Naive thymus-derived CD4-positive, alpha-beta T cell (primary cell): ENCODE measurements at regions not wholly inside any gene's neighbourhood (a gene's known extent, or its start where the extent isn't known, plus 50 kb on each side); places are given as distances from the start of the nearest gene placed in this dataset.

Source experiments
- ATAC-seq: fragments of 150-1000 bp; cut with Tn5 transposase; 2 replicates; pipeline ENCODE4 v1.10.0; 2021; ENCODE audit warnings: mild to moderate bottlenecking, moderate library complexity
- CTCF ChIA-PET: fragments of 350-600 bp; sonication (Branson Sonifier 250); formaldehyde crosslinking; loops from one replicate; lab custom pipeline; 2021; ENCODE audit warnings: antibody characterized with exemption; lab: Charles Lee
- POLR2A ChIA-PET: fragments of 350-600 bp; sonication (Branson Sonifier 250); formaldehyde crosslinking; loops from one replicate; lab custom pipeline; 2021; ENCODE audit warnings: antibody characterized with exemption, inconsistent platforms; lab: Charles Lee
- DNase-seq, 9 donors: peaks; one replicate each; pipeline versions ENCODE4 v3.0.0 to v3.0.0-alpha.2; 2020 to 2022; ENCODE audit warnings: mixed read lengths in 1 of 9
- H3K27ac ChIP-seq: one replicate; pipeline ENCODE4 v1.7.0; 2013; ENCODE audit warnings: mild to moderate bottlenecking, low read depth, low read length, moderate library complexity
- H3K27me3 ChIP-seq, 2 donors: one replicate each; pipeline ENCODE4 v1.7.0; 2013; ENCODE audit warnings: low read length in 2 of 2, mild to moderate bottlenecking in 2 of 2, moderate library complexity in 2 of 2; ENCODE audit not compliant: control insufficient read depth in 2 of 2, insufficient read depth in 2 of 2
- H3K36me3 ChIP-seq, 3 experiments: 1 replicate in 2 of 3; 2 replicates in 1 of 3; pipeline ENCODE4 v1.7.0; 2013; ENCODE audit warnings: low read length in 3 of 3, mild to moderate bottlenecking in 3 of 3, moderate library complexity in 1 of 3; ENCODE audit not compliant: insufficient read depth in 3 of 3, control insufficient read depth in 2 of 3
- H3K4me1 ChIP-seq, 2 donors: one replicate each; pipeline ENCODE4 v1.7.0; 2013; ENCODE audit warnings: low read length in 2 of 2, mild to moderate bottlenecking in 2 of 2, moderate library complexity in 1 of 2; ENCODE audit not compliant: control insufficient read depth in 2 of 2, insufficient read depth in 2 of 2
- H3K4me3 ChIP-seq: 2 replicates; pipeline ENCODE4 v1.7.0; 2013; ENCODE audit warnings: mild to moderate bottlenecking, low read length
- H3K9me3 ChIP-seq, 3 experiments: 1 replicate in 2 of 3; 2 replicates in 1 of 3; pipeline ENCODE4 v1.7.0; 2013; ENCODE audit warnings: low read length in 3 of 3; ENCODE audit not compliant: control insufficient read depth in 2 of 3
- H3K27ac Mint-ChIP-seq, 9 donors: one replicate each; pipeline ENCODE4 v1.8.0; 2020 to 2022; ENCODE audit warnings: mixed read lengths in 9 of 9, mild to moderate bottlenecking in 8 of 9, moderate library complexity in 5 of 9, inconsistent platforms in 2 of 9
- H3K27me3 Mint-ChIP-seq, 5 donors: one replicate each; pipeline ENCODE4 v1.8.0; 2021 to 2022; ENCODE audit warnings: mixed read lengths in 5 of 5, mild to moderate bottlenecking in 1 of 5
- H3K36me3 Mint-ChIP-seq, 5 donors: one replicate each; pipeline ENCODE4 v1.8.0; 2020 to 2022; ENCODE audit warnings: mixed read lengths in 5 of 5, mild to moderate bottlenecking in 3 of 5, inconsistent platforms in 1 of 5
- H3K4me1 Mint-ChIP-seq, 7 donors: one replicate each; pipeline ENCODE4 v1.8.0; 2020 to 2022; ENCODE audit warnings: mixed read lengths in 7 of 7, mild to moderate bottlenecking in 3 of 7, inconsistent platforms in 1 of 7
- H3K4me3 Mint-ChIP-seq, 10 donors: one replicate each; pipeline ENCODE4 v1.8.0; 2020 to 2022; ENCODE audit warnings: mild to moderate bottlenecking in 10 of 10, mixed read lengths in 10 of 10, moderate library complexity in 6 of 10, inconsistent platforms in 2 of 10
- H3K9me3 Mint-ChIP-seq, 11 donors: one replicate each; pipeline ENCODE4 v1.8.0; 2020 to 2022; ENCODE audit warnings: mixed read lengths in 11 of 11, mild to moderate bottlenecking in 4 of 11, inconsistent platforms in 1 of 11, moderate library complexity in 1 of 11
- intact Hi-C, 2 donors: fragments of 100-400 bp; cut with micrococcal nuclease; formaldehyde crosslinking; loops; one replicate each; pipeline ENCODE4 v1.15.1; 2023

DNA sequence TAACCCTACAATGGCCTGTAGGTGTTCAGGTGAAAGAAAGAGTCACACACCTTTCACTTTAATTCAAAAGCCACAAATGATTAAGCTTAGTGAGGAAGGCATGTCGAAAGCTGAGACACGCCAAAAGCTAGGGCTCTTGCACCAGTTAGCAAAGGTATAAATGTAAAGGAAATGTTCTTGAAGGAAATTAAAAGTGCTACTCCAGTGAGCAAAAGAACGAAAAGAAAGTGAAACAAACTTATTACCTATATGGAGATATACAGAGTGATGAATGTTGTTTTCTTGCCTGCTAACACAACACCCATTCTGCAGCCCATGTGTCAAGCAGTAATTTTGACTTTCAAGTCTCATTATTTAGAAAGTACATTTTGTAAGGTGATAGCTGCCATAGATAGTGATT is 254.2 kb upstream of the SLC24A2 start:
- intact Hi-C loops = loop anchor here (1.0 to 10.0 kb wide), 10 partner anchors 44 to 902 kb away; partner anchors contain the start of genes FOCAD (in 1 of the 2) and MLLT3 (in 1 of the 2)

DNA sequence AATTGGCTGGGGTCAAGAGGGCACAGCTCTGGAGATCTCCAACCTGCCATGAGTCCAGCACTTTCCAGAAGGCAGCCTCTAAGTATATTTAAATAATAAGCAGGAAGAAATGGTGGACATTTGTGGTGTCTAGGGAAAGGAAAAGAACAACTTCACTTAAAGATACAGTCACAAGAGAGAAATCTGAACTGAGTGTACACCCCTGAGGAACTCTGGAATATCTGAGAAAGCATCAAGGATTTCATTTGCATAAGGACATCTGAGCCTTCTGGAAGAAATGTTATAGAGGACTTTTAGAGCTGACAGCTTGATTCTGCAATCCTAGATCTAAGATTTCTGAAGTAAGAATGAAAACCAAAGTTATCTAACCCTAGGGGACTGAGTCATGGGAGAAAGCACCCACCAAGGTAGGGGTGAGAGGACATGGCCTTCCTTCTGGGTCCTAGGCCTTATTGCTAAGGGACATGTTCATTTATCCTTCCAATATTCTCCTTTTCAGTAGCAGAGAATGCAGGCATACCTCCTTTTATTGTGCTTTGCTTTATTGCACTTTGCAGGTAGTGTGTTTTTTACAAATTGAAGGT is 253.4 kb upstream of the SLC24A2 start:
- H3K9me3 Mint-ChIP-seq = no peaks in the 10 kb centered on the region
- Histone ChIP-seq H3K36me3 (no peaks in the 10 kb centered on the region), H3K4me3 (no peak overlapping the region), H3K4me1 (peaks cover 0 to 12% of the 10 kb centered on the region in 2 donors), H3K27ac (no peak overlapping the region), H3K9me3 (no peaks in the 10 kb centered on the region), H3K27me3 (no peaks in the 10 kb centered on the region)
- no peaks in the 10 kb centered on the region for H3K27me3 Mint-ChIP-seq
- DNase-seq (no peak), ATAC-seq (no peak)
- CTCF ChIA-PET = no interaction called here
- peak overlapping the region; percentile 42 to 85 (median 80) for H3K4me3 Mint-ChIP-seq
- H3K4me1 Mint-ChIP-seq = peaks cover 9 to 43% (median 27%) of the 10 kb centered on the region in 7 donors
- H3K36me3 Mint-ChIP-seq = peaks cover 0 to 2% (median 0%) of the 10 kb centered on the region in 5 donors
- H3K27ac Mint-ChIP-seq = peak overlapping the region; percentile 74 to 94 (median 89)
- intact Hi-C loops = loop anchor here (2.0 to 10.0 kb wide), 9 partner anchors 43 to 903 kb away; partner anchors contain the start of genes FOCAD (in 1 of the 2) and MLLT3 (in 1 of the 2)
- POLR2A ChIA-PET = interaction anchor here (1.3 kb wide), 1 partner anchor 213 kb away, joined by 4 read pairs; no protein-coding TSS in a partner anchor

More for the DNA sequence above, 254.2 kb upstream of the SLC24A2 start:
- H3K4me3 ChIP-seq = peak overlapping the region; percentile 28
- Mint-ChIP-seq H3K4me3 (peak overlapping the region; percentile 61 to 85 (median 80)), H3K4me1 (peaks cover 9 to 43% (median 27%) of the 10 kb centered on the region in 7 donors), H3K27ac (peak overlapping the region; percentile 84 to 95 (median 91)), H3K36me3 (peaks cover 0 to 2% (median 0%) of the 10 kb centered on the region in 5 donors), H3K9me3 (no peaks in the 10 kb centered on the region), H3K27me3 (no peaks in the 10 kb centered on the region)
- H3K27me3 ChIP-seq = no peaks in the 10 kb centered on the region
- ChIA-PET CTCF (interaction anchor here (0.5 kb wide), 1 partner anchor 103 kb away, joined by 3 read pairs; no protein-coding TSS in a partner anchor), POLR2A (interaction anchor here (0.6 to 1.3 kb wide), 3 partner anchors 10 to 393 kb away, joined by 3 to 4 read pairs (median 3); no protein-coding TSS in a partner anchor)
- DNase-seq (peak in 6 of 9 donors; percentile 6 to 46 (median 34)), ATAC-seq (peak; percentile 59)
- H3K4me1 ChIP-seq = peaks cover 0 to 12% of the 10 kb centered on the region in 2 donors
- H3K36me3 ChIP-seq = no peaks in the 10 kb centered on the region
- peak overlapping the region; percentile 17 for H3K27ac ChIP-seq
- no peaks in the 10 kb centered on the region for H3K9me3 ChIP-seq

DNA sequence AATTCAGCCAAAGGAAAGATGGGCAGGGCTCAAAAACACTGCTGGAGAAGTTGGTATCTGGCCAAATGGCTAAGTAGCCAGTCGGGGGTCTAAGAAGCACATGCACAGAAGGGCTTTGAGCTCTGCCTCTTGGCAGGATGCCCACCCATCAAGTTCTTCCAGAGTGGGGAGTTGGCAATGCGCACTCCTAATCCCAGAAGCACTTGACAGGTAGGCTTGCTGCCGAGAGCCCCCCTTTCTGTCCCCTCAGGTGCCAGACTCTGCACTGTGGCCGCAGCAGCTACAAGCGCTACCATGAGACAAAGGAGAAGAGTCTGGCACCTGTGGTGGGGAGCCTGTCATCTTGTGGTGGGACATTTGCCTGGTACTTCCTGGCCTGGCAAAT is 252.9 kb upstream of the SLC24A2 start:
- H3K27ac ChIP-seq = no peak overlapping the region
- no peaks in the 10 kb centered on the region for H3K9me3 Mint-ChIP-seq
- peaks cover 0 to 12% of the 10 kb centered on the region in 2 donors for H3K4me1 ChIP-seq
- POLR2A ChIA-PET = no interaction called here
- H3K4me1 Mint-ChIP-seq = peaks cover 9 to 43% (median 27%) of the 10 kb centered on the region in 7 donors
- H3K36me3 Mint-ChIP-seq = peaks cover 0 to 2% (median 0%) of the 10 kb centered on the region in 5 donors
- no peaks in the 10 kb centered on the region for H3K27me3 Mint-ChIP-seq
- no peaks in the 10 kb centered on the region for H3K36me3 ChIP-seq
- ATAC-seq (peak; percentile 51), DNase-seq (no peak)
- CTCF ChIA-PET = no interaction called here
- no peaks in the 10 kb centered on the region for H3K9me3 ChIP-seq
- peak overlapping the region in 2 of 10 donors; percentile 78 to 81 for H3K4me3 Mint-ChIP-seq
- peak overlapping the region in 5 of 9 donors; percentile 86 to 94 (median 94) for H3K27ac Mint-ChIP-seq
- intact Hi-C loops = loop anchor here (2.0 to 10.0 kb wide), 9 partner anchors 43 to 903 kb away; partner anchors contain the start of genes FOCAD (in 1 of the 2) and MLLT3 (in 1 of the 2)
- no peak overlapping the region for H3K4me3 ChIP-seq
- H3K27me3 ChIP-seq = no peaks in the 10 kb centered on the region

DNA sequence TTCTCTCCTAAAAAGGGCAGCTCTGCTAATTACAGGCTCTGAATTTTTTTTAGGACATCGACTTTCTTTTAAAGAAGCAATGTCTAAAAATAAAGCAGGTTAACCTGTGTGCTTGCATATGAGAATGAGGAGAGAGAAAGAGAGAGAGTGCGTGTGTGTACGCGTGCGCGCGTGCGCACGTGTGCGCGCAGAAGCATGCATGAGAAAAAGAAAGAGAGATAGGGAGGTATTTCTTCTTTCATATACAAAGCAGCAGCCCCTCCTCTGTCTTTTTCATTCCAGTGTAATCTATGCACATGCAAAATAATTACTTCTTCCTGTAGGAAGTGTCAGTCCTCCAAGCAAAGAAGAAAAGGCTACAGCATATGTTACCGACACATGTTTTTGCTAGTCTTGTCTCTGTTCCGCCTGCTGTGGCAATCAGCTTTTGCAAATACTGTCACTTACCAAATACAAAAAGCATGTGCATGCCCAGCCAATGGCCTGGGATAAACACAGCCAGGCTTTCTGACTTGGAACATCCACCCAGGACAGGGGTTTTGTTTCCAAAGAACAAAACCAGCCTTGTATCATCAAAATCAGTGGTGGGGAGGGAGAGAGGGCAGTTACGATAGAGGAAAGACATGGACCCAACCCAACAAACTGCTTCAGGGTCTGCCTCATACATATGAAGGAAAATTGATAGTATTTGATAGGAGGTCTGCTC is 252.3 kb upstream of the SLC24A2 start:
- ATAC-seq (no peak), DNase-seq (no peak)
- Histone ChIP-seq H3K9me3 (no peaks in the 10 kb centered on the region), H3K27me3 (no peaks in the 10 kb centered on the region), H3K4me1 (peaks cover 0 to 12% of the 10 kb centered on the region in 2 donors), H3K36me3 (no peaks in the 10 kb centered on the region), H3K4me3 (no peak overlapping the region), H3K27ac (no peak overlapping the region)
- peaks cover 0 to 2% (median 0%) of the 10 kb centered on the region in 5 donors for H3K36me3 Mint-ChIP-seq
- POLR2A ChIA-PET = interaction anchor here (0.6 to 0.7 kb wide), 2 partner anchors 9 to 280 kb away, joined by 3 read pairs; no protein-coding TSS in a partner anchor
- H3K27me3 Mint-ChIP-seq = no peaks in the 10 kb centered on the region
- intact Hi-C loops = loop anchor here (5.0 to 10.0 kb wide), 6 partner anchors 114 to 904 kb away; partner anchors contain the start of gene FOCAD (in 1 of the 2)
- H3K9me3 Mint-ChIP-seq = no peaks in the 10 kb centered on the region
- CTCF ChIA-PET = interaction anchor here (1.4 kb wide), 1 partner anchor 26 kb away, joined by 5 read pairs; no protein-coding TSS in a partner anchor
- no peak overlapping the region for H3K4me3 Mint-ChIP-seq
- peak overlapping the region in 3 of 9 donors; percentile 21 to 94 (median 69) for H3K27ac Mint-ChIP-seq
- H3K4me1 Mint-ChIP-seq = peaks cover 9 to 40% (median 27%) of the 10 kb centered on the region in 7 donors

DNA sequence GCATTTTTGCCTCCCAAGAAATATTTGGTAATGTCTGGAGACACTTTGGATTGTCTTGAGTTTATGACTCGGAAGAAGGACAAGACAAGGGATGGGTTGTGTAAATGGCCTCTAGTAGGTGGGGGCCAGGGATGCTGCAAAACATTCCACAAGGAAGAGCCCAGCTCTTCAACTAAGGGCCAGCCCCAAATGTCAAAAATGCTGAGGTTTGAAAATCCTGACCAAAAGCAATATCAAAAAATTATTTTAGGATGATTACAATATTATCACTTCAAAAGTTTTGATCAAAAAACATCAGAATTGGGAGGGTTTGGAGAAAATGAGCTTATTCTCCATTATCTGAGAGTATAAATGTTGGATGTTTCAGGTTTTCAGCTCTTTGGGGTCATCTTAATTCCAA is 248.9 kb upstream of the SLC24A2 start:
- no peak overlapping the region for H3K27ac ChIP-seq
- H3K27ac Mint-ChIP-seq = no peak overlapping the region
- ATAC-seq = no peak
- no peaks in the 10 kb centered on the region for H3K9me3 ChIP-seq
- CTCF ChIA-PET = interaction anchor here (0.6 kb wide), 1 partner anchor 847 kb away, joined by 3 read pairs; no protein-coding TSS in a partner anchor
- H3K36me3 ChIP-seq = no peaks in the 10 kb centered on the region
- peaks cover 2 to 13% (median 8%) of the 10 kb centered on the region in 7 donors for H3K4me1 Mint-ChIP-seq
- peaks cover 0 to 6% of the 10 kb centered on the region in 2 donors for H3K4me1 ChIP-seq
- POLR2A ChIA-PET = interaction anchor here (1.7 kb wide), 1 partner anchor 9 kb away, joined by 4 read pairs; no protein-coding TSS in a partner anchor
- no peak for DNase-seq
- H3K4me3 ChIP-seq = no peak overlapping the region
- H3K27me3 ChIP-seq = no peaks in the 10 kb centered on the region
- intact Hi-C loops = no loop called here
- no peaks in the 10 kb centered on the region for H3K36me3 Mint-ChIP-seq
- H3K4me3 Mint-ChIP-seq = no peak overlapping the region
- no peaks in the 10 kb centered on the region for H3K9me3 Mint-ChIP-seq
- peaks cover 0 to 4% (median 0%) of the 10 kb centered on the region in 5 donors for H3K27me3 Mint-ChIP-seq

DNA sequence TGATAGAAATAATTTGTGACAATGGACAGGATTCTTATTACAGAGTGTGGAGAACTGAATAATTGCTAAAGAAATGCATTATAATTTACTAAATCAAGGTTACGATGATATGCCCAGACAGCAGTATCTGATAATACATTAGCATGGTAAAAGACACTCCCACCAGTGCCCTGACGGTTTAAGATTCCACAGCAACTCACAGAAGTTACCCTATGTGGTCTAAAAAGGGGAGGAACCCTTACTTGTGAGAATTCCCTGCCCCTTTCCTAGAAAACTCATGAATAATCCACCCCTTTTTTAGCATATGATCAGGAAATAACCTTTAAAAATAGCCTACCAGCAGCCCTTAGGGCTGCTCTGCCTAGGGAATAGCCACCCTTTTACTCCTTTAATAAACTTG is 244.7 kb upstream of the SLC24A2 start:
- H3K27ac Mint-ChIP-seq = no peak overlapping the region
- CTCF ChIA-PET = no interaction called here
- H3K27me3 Mint-ChIP-seq = peaks cover 0 to 4% (median 0%) of the 10 kb centered on the region in 5 donors
- intact Hi-C loops = no loop called here
- no peaks in the 10 kb centered on the region for H3K4me1 ChIP-seq
- H3K4me3 ChIP-seq = no peak overlapping the region
- H3K36me3 Mint-ChIP-seq = peaks cover 0 to 2% (median 0%) of the 10 kb centered on the region in 5 donors
- no peaks in the 10 kb centered on the region for H3K9me3 ChIP-seq
- no peaks in the 10 kb centered on the region for H3K9me3 Mint-ChIP-seq
- no peaks in the 10 kb centered on the region for H3K27me3 ChIP-seq
- ATAC-seq = no peak
- H3K36me3 ChIP-seq = no peaks in the 10 kb centered on the region
- no peak for DNase-seq
- no peak overlapping the region for H3K27ac ChIP-seq
- no peak overlapping the region for H3K4me3 Mint-ChIP-seq
- peaks cover 0 to 5% (median 0%) of the 10 kb centered on the region in 7 donors for H3K4me1 Mint-ChIP-seq
- POLR2A ChIA-PET = interaction anchor here (0.5 kb wide), 1 partner anchor 10 kb away, joined by 3 read pairs; no protein-coding TSS in a partner anchor
